GDM1 (cell line): ENCODE measurements at regions not wholly inside any gene's neighbourhood (a gene's known extent, or its start where the extent isn't known, plus 50 kb on each side); places are given as distances from the start of the nearest gene placed in this dataset.

Source experiments
- DNase-seq: peaks from one replicate; lab custom pipeline; 2025; lab: John Stamatoyannopoulos, UW

DNA sequence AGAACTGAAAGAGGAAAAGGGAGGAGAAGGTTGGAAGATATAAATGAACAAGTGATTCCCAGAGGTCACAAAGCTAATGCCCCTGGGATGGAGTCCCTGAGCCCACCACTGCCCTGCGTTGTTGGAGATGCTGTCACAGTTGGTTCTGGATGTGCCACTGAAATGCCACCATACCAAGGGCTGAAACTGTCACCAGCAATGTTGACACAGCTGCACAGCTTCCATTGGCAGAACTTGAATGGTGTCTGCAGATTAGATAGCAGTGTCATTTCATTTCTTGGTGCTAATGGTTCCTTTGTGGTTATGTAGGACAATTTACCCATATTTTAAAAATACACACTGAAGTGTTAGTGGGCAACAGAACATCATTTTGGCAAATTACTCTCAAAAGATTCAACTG, 120.7 kb downstream of the TBXT start:
- no peak for DNase-seq

DNA sequence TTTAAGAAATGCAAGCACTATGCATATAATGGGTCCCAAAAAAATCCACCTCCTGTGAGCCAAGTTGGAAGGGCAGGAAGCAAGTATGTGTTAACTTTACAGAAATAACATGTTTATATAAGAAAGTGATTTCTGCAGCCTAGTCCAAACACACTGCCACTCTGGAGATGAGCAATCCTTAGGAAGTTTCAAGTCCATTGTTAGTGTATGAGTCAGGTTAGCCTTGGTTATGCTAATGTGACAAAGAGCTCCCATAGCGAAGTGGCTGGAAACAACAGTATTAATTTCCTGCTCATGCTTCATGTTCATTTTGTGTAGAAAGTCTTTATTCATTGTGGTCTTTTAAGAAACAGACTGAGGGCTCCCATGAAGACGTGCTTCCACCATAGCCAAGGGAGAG, 121.4 kb downstream of the TBXT start:
- no peak for DNase-seq

DNA sequence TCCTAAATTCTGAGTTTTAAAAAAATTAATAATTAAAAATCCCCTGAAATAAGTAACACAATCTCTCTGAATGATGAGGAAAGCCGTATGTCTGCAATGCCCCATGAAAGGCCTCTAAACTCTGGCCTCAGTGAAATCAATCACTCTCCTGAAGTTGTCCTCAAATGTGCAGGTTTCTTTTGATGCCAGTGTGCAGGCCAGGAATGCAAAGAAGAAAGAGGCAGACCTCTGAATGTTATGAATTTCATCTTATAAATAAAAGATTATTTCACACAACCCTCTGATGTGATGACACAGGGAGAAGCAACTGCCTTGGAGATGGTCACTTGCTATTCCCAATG, 121.8 kb downstream of the TBXT start:
- DNase-seq: no peak

DNA sequence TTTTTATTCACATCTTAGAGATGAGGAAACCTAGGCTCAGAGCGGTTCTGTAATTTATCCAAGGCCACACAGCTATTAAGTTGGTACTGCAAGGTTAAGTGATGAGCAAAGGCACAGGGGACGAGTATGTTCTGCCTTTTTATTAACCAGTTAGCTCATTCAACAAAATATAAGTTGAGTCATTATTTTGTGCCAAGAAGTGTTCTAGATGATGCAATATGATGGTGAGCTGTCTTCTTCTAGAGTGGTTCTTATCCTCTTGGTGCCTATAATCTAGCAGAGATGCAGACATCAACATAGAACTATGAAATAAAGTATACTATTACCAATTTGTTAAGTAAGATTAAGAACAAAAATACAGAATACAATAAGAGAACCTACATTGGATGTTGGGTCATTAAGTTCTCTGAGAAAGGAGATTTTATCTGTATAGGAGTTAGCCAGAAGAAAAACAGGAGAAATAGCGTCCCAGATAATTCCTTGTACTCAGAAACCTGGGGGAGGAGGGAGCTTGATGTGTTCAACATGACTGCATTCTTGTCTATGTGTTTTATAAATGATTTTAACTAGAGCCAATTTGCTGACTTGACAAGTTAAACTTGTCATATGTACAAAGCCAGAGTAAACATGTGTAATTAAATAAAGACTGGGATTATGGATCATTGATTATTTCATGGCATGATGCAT, 122.3 kb downstream of the TBXT start:
- no peak for DNase-seq

DNA sequence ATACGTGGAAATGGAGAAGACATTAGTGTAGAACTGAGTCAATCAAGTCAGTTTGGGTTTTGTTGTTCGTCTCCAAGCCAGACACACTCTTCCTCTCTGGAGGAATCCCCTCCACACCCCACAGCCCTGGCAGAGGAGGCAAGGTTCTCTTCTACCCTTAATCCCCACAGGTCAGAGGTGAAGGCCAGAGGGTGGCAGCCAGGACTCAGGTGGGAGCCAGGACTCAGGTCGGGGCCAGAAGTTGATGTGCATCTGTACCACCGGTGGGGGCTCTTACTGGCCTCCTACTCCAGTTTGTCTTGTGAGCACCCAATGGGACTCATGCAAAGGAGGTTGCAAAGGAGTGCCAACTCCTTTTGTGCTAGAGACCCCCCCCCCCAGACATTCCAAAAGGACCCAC, 126.4 kb downstream of the TBXT start:
- DNase-seq: no peak

DNA sequence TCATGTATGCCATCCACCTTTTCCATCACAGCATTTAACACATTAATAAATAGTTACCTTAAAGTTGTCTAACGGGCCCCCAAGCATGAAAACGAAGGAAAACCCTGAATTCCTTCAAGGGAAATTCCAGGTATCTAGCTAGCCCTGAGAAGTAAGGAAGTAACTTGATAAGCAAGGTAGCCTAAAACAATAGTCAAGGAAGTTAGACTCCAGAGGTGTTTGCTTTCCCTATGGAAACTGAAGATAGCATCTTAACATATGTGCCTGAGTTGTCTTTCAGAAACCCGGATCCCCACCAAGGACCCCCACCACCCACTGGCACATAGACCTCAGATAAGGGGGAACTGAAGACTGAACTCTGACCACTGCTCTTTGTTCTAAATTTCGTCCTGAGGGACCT, 127.4 kb downstream of the TBXT start:
- no peak for DNase-seq

DNA sequence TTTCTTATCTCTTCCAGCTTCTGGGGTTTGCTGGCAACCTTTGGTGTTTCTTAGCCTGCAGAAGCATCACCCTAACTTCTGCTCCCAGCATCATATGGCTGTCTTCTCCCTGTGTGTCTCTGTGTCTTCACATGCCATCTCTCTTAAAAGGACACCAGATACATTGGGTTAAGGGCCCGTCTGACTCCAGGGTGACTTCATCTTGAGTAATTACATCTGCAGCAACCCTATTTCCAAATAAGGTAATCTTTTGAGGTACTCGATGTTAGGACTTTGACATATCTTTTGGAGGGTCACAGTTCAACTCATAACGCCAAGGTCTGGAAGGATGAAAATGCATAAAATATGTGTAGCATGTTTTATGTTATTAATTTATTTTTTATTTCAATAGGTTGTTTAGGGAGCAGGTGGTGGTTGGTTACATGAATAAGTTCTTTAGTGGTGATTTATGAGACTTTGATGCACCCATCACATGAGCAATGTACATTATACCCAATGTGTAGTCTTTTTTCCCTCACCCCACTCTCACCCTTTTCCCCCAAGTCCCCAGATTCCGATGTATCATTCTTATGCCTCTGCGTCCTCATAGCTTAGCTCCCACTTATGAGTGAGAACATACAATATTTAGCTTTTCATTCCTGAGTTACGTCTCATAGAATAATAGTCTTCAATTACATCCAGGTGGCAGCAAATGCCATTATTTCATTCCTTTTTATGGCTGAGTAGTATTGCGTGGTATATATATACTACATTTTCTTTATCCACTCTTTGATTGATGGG, 131.1 kb downstream of the TBXT start:
- DNase-seq: no peak

DNA sequence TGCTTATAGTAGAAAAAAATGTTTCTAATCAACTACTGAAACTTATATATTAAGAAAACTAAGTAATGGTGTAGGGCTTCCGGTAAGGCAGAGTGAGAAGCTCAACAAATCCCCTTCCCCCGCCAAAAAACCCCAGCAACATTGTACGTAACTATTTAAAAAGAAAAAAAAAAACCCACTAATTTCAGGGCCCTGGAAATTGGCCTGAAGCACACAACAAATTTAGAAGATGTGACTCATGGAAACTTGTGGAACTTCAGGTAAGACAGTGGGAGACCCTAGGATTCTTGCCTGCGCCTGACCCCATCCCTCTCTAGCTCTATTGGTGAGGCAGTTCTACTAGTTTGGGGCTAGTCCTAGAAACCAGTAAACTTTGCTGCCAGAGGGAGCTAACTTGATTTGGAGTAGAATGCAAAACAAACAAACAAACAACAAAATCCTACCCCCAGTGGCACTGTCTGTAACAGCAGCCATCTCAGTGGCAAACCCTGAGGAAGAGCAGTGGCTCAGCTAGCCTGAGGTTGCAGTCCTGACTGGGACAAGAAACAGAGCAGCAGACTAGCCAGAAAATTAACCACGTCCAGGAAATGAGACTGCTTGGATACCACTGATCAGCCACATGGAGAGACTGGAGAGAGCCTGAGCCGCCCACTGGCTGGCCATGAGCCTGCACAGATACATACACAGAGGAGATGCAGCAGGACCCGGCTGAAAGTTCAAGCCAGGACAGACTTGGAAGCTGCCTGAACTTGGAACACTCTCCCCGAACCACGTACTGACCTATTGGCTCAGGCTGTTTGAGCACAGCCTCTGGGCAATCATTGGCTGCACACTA, 135.1 kb downstream of the TBXT start:
- no peak for DNase-seq

DNA sequence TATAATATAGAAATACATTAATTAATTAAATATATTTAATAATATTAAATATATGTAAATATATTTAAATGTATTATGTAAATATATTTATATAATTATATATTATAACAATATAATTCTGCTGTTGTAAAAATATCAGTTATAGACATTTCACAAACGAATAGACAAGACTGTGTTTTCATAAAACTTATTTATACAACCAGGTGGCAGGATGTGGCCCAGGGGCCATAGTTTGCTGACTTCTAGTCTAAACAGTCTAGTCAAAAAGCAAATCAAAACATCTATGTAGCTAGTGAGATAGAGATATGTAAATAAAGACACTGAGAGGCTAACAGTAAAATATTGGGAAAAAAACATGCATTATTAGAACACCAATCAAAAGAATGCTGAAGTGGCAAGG, 136.4 kb downstream of the TBXT start:
- DNase-seq: no peak

DNA sequence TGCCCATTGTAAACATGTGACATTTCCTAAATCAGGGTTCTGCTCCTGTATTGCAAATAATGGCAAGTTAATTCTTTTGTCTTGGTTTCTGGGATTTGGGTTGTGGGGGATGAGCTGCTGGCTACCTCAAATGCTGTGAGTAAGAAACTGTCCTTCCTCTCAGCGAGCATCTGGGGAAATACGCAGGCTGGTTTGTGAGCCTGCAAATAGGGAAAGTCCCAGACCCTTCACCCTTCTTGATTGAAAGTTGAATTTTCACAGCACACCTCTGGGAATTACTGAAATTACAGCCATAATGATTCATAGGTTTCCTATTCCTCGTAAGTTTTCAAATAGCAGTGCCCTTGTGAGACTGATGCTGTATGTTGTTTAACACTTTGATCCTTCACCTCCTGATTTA, 138.1 kb downstream of the TBXT start:
- DNase-seq: no peak

DNA sequence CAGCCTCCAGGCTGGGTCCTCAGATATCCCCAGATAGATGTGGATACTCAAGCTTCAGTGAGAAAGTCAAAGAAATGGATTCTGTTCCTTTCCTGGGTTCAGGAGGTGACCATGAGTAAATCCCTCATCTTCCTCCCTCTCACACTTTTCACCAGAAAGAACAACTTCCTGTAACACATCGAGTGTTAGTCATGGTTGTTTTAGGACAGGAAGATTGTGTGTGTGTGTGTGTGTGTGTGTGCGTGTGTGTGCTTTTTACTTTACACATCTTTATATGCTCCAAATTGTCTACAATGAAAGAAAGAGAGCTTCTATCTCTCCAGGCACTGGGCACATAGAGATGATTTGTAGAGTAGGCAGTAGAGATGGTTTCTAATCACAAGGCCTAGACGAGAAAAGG, 139.9 kb downstream of the TBXT start:
- DNase-seq: no peak

DNA sequence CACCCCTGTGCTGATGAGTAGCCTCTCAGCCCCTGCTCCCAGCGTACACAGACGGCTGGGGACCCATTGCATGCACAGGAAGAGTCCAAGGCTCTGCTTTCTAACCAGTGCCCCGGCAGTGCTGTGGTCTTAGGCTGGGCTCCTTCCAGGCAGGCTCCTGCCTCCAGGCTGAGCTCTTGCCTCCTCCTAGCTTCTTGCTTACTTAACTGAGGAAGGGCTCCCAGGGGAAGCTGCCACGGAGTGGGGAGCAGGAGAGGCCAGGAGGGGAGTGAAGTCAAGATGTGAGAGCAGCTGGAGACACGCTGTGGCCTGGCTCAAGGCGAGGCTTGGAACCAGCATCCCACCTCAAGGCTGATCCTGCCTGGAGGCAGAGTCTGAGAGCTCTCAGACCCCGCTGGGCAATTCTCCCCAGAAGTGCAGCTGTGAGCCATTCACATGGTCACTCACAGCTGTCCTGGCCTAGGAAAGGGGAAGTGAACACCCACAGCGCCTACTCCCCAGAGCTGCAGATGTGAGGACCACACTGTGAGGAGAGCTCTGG, 141.0 kb downstream of the TBXT start:
- no peak for DNase-seq

DNA sequence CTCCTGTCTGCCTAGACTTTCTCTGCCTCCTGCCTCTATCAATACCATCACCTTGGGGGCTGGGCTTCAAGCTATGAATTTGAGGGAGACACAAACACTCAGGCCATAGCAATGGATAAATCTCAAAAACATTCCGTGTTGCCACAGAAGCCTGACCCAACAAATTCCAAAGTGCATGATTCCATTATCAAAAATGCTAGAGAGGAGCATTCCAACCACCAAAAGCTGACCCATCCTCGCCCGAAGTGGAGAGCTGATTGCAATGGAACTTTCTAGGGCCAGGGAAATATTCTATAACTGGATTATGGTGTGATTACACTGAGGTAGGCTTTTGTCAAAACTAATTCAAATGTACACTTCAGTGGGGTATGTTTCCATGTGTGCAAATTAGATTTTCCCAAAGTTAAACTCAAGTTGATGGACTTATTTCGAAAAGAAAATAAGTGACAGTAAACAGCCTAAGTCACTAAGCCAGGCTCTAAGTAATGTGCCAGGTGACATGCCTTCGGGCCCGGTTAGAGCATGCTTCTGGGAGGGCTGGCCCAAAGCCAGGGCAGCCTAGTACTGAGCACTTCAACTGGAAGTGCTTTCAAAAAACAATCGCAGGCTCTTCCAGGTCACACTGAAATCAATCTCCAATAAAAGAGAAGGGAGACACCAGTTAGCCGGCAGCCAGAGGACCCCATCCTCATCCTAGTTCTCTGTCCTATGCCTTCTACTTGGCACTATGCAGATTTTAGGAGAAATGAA, 142.3 kb downstream of the TBXT start:
- DNase-seq: no peak

DNA sequence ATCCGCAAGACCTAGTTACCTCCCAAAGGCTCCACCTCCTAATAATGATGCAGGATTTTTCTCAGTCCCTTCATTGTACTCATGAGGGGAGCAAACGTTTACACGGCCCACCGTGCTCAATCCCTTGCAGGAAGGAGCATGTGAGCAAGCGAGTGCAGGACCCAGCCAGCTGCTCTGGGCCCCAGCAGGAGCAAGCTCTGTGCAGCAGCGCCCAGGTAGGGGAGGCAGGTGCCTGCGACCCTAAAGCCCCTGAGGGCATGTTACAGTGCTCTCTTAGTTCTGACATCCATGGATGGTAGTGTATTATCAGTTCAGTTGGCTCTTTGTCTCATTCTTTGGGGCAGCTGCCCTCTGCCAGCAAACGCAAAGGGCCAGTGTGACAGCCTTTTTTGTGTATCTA, 143.4 kb downstream of the TBXT start:
- DNase-seq: no peak

DNA sequence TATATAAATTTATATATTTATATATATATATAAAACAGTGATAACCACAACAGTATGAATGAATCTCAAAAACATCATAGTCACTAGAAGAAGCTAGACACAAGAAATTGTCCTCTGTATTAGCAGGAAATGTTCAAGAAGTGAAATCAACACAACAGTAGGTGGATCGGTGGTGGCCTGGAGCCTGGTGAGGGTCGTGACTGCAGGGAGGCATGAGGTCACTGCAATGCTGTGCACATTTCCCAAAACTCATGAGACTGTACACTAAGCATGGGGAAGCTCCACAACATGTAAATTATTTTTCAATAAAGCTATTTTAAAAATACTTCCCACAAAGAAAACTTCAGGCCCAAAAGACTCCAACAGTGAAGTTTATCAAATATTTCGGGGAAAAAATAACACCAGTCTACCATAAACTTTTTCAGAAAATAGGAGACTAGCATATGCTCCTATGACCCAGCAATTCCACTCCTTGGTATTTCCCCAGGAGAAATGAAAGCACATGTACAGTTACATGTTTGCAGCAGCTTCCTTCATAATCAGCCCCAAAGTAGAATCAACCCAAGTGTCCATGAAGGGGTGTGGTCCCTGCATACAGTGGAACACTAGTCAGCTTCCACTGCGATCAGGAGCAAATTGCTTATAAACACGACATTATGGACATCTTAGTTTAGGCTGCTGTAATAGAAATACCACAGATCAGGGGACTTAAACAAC, 144.2 kb downstream of the TBXT start:
- no peak for DNase-seq

DNA sequence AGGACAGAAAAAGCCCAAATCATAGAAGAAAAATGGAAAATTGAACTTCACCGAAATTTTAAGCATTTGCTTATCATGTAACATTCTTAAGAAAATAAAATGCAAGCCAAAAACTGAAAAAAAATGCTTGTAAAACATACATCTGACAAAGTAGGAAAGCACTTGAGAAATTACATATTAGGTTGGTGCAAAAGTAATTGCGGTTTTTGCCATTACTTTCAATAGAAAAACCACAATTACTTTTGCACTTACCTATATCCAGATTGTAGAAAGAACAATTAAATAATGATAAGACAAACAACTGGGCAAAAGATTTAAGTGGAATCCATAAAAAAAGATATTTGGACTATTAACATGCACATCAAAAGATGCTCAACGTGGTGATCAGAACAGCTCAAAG, 146.2 kb downstream of the TBXT start:
- no peak for DNase-seq

DNA sequence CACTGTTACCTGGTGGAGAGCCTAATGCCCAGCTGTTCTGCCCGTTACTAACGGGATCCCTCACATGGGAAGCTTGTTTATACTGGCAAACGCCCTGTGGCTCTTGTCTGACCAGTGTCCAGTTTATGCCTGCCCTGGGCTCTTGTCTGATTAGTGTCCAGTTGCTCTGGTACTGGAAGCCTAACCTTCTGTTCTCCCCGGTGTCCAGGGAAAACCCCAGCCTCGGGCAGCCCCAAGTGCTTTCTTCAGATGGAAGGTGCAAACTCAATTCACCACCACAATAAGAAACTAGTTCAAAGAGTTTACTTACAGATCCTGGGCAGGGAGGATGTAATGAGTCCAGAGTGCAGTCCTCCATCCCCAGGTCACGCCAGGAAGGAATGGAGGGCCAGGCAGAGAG, 148.4 kb downstream of the TBXT start:
- DNase-seq: no peak

DNA sequence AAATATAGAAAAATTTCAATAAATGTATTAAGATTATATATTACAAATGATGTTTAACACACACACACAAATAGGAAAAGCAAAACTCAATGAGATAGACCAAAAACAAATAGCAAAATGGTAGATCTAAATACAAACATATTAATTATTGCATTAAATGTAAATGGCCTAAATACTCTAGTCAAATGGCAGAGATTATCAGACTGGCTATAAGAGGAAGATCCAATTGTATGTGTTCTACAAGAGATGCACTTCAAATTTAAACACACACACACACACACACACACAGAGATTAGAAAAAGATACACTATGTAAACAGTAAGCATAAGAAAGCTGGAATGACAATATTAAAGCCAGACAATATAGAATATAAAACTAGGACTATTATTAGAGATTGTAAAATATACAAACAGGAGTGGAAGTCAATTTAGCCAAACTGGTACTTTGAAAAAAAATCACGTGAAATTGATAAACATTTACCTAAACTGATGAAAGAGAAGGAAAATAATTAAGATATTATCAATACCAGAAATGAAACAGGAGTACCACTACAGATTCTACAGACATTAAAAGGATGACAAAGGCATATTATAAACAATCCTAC, 150.5 kb downstream of the TBXT start:
- no peak for DNase-seq

DNA sequence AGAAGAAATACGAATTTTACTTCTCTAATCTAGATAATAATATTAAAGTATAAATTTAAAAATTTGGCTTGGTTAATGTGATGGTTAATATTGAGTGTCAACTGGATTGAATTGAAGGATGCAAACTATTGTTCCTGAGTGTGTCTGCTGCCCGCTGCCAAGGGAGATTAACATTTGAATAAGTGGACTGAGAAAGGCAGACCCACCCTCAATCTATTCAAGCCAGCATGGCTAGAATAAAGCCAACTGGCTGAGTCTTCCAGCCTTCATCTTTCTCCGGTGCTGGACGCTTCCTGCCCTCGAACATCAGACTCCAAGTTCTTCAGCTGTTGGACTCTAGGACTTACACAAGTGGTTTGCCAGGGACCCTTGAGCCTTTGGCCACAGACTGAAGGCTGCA, 152.7 kb downstream of the TBXT start:
- DNase-seq: no peak

DNA sequence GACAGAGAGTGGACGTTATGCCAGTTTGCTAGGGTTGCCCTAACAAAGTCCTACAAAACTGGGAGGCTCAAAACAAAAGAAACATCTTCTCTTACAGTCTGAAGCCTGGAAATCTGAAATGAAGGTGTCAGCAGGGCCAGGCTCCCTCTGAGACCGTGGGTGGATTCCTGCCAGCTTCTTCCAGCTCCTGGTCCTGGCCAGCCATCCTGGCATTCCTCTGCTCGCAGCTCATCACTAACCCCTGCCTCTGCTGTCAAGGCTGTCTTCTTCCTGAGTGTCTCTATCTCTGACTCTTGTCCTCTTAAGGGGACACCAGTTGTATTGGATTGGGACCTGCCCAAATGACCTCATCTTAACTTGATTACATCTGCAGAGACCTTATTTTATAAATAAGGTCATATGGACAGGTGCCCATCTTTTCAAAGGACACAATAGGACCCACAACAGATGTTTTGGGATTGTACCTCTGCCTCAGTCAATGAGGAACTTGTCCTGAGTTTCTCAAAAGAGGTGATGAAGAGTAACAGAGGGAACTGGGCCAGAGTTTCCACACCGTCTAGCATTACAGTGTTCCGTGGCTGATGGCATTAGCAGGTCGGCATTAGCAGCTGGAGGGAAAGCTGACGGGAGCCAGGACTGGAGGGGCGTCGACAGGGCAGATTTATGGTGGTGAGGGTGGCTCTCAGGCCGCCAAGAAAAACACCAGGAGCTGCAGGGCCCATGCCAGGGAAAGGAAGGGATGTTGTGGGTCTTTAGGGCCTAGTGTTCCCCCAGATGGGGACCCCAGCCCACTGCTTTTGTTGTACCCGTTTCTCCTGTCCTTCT, 157.3 kb downstream of the TBXT start:
- DNase-seq: no peak
